Naive B cell (primary cell): ENCODE measurements at regions not wholly inside any gene's neighbourhood (a gene's known extent, or its start where the extent isn't known, plus 50 kb on each side); places are given as distances from the start of the nearest gene placed in this dataset.
A peak's percentile ranks its signal among the peaks of the same experiment; 100 is the strongest.

ENCODE experiments used
- ATAC-seq, 2 donors: fragments of 150-1000 bp; cut with Tn5 transposase; 2 replicates each; pipeline ENCODE4 v1.10.0; 2021; ENCODE audit warnings: low read depth in 2 of 2, mild to moderate bottlenecking in 2 of 2, moderate library complexity in 2 of 2
- DNase-seq: peaks from one replicate; pipeline ENCODE4 v3.0.0; 2022
- H3K27ac Mint-ChIP-seq, 6 donors: one replicate each; pipeline ENCODE4 v1.8.0; 2020 to 2022; ENCODE audit warnings: mild to moderate bottlenecking in 6 of 6, mixed read lengths in 6 of 6, moderate library complexity in 5 of 6, inconsistent platforms in 2 of 6
- H3K27me3 Mint-ChIP-seq, 3 donors: one replicate each; pipeline ENCODE4 v1.8.0; 2021 to 2022; ENCODE audit warnings: mixed read lengths in 3 of 3, mild to moderate bottlenecking in 1 of 3
- H3K36me3 Mint-ChIP-seq, 2 donors: one replicate each; pipeline ENCODE4 v1.8.0; 2020 to 2022; ENCODE audit warnings: mixed read lengths in 2 of 2, inconsistent platforms in 1 of 2, mild to moderate bottlenecking in 1 of 2
- H3K4me1 Mint-ChIP-seq, 3 donors: one replicate each; pipeline ENCODE4 v1.8.0; 2020 to 2022; ENCODE audit warnings: mixed read lengths in 3 of 3, inconsistent platforms in 1 of 3, mild to moderate bottlenecking in 1 of 3, moderate library complexity in 1 of 3
- H3K4me3 Mint-ChIP-seq, 8 donors: one replicate each; pipeline ENCODE4 v1.8.0; 2020 to 2022; ENCODE audit warnings: mild to moderate bottlenecking in 8 of 8, mixed read lengths in 8 of 8, moderate library complexity in 8 of 8, inconsistent platforms in 2 of 8
- H3K9me3 Mint-ChIP-seq, 7 donors: one replicate each; pipeline ENCODE4 v1.8.0; 2020 to 2022; ENCODE audit warnings: mixed read lengths in 7 of 7, mild to moderate bottlenecking in 5 of 7, inconsistent platforms in 2 of 7, moderate library complexity in 1 of 7

GRCh38 chr15:69578252-69578651 lies 125.6 kb downstream of the RPLP1 start:
- Mint-ChIP-seq H3K4me3 (no peak overlapping the region), H3K36me3 (no peaks in the 10 kb centered on the region), H3K27ac (no peak overlapping the region), H3K4me1 (peaks cover under 1 to 13% (median 5%) of the 10 kb centered on the region in 3 donors), H3K9me3 (no peaks in the 10 kb centered on the region), H3K27me3 (peaks cover 5 to 30% (median 26%) of the 10 kb centered on the region in 3 donors)
- ATAC-seq, result no peak
- DNase-seq, result no peak

GRCh38 chr15:69578787-69579583 lies 126.4 kb downstream of the RPLP1 start:
- Mint-ChIP-seq H3K9me3 (no peaks in the 10 kb centered on the region), H3K27ac (peak overlapping the region in 2 of 6 donors; percentile 33 to 67), H3K36me3 (no peaks in the 10 kb centered on the region), H3K27me3 (peaks cover 5 to 30% (median 26%) of the 10 kb centered on the region in 3 donors), H3K4me3 (peak overlapping the region in 1 of 8 donors; percentile 25), H3K4me1 (peaks cover 8 to 20% (median 13%) of the 10 kb centered on the region in 3 donors)
- DNase-seq, result no peak
- ATAC-seq, result no peak

GRCh38 chr15:69579950-69580618 lies 127.5 kb downstream of the RPLP1 start:
- Mint-ChIP-seq H3K36me3 (no peaks in the 10 kb centered on the region), H3K27me3 (peaks cover 5 to 26% (median 25%) of the 10 kb centered on the region in 3 donors), H3K4me3 (no peak overlapping the region), H3K9me3 (no peaks in the 10 kb centered on the region), H3K4me1 (peaks cover 12 to 23% (median 19%) of the 10 kb centered on the region in 3 donors), H3K27ac (peak overlapping the region in 1 of 6 donors; percentile 83)
- DNase-seq (no peak), ATAC-seq (no peak)

- H3K9me3 Mint-ChIP-seq, result no peaks in the 10 kb centered on the region
- H3K4me3 Mint-ChIP-seq, result peak overlapping the region in 7 of 8 donors; percentile 36 to 80 (median 54)
- H3K4me1 Mint-ChIP-seq, result peaks cover 12 to 19% (median 12%) of the 10 kb centered on the region in 3 donors
- peak overlapping the region in 2 of 6 donors; percentile 58 to 73 for H3K27ac Mint-ChIP-seq
- no peaks in the 10 kb centered on the region for H3K36me3 Mint-ChIP-seq
- H3K27me3 Mint-ChIP-seq, result peaks cover 2 to 27% (median 27%) of the 10 kb centered on the region in 3 donors
- peak; percentile 93 to 95 for ATAC-seq
- DNase-seq, result peak; percentile 17
These were observed 131.0 kb downstream of the RPLP1 start for GRCh38 chr15:69583626-69584025.

GRCh38 chr15:69585937-69586336 lies 133.3 kb downstream of the RPLP1 start:
- Mint-ChIP-seq H3K4me1 (peaks cover 12 to 18% (median 12%) of the 10 kb centered on the region in 3 donors), H3K9me3 (no peaks in the 10 kb centered on the region), H3K36me3 (no peaks in the 10 kb centered on the region), H3K27me3 (peaks cover 8 to 30% (median 19%) of the 10 kb centered on the region in 3 donors), H3K4me3 (no peak overlapping the region), H3K27ac (no peak overlapping the region)
- ATAC-seq (no peak), DNase-seq (no peak)

- Mint-ChIP-seq H3K27me3 (peaks cover 12 to 26% (median 15%) of the 10 kb centered on the region in 3 donors), H3K4me3 (no peak overlapping the region), H3K27ac (no peak overlapping the region), H3K4me1 (peaks cover 12 to 14% (median 12%) of the 10 kb centered on the region in 3 donors), H3K9me3 (no peaks in the 10 kb centered on the region), H3K36me3 (no peaks in the 10 kb centered on the region)
- DNase-seq (no peak), ATAC-seq (no peak)
These were observed 134.1 kb downstream of the RPLP1 start for GRCh38 chr15:69586721-69587120.

GRCh38 chr15:69587723-69588426 lies 135.3 kb downstream of the RPLP1 start:
- H3K36me3 Mint-ChIP-seq, result no peaks in the 10 kb centered on the region
- H3K4me3 Mint-ChIP-seq, result no peak overlapping the region
- peaks cover 12 to 26% (median 17%) of the 10 kb centered on the region in 3 donors for H3K27me3 Mint-ChIP-seq
- no peak for ATAC-seq
- no peaks in the 10 kb centered on the region for H3K9me3 Mint-ChIP-seq
- H3K4me1 Mint-ChIP-seq, result peaks cover 12 to 14% (median 12%) of the 10 kb centered on the region in 3 donors
- DNase-seq, result no peak
- no peak overlapping the region for H3K27ac Mint-ChIP-seq

GRCh38 chr15:69590201-69590710 lies 137.6 kb downstream of the RPLP1 start:
- Mint-ChIP-seq H3K4me3 (peak overlapping the region in 1 of 8 donors; percentile 20), H3K4me1 (peaks cover 6 to 7% (median 7%) of the 10 kb centered on the region in 3 donors), H3K27ac (no peak overlapping the region), H3K9me3 (no peaks in the 10 kb centered on the region), H3K27me3 (peaks cover 20 to 37% (median 32%) of the 10 kb centered on the region in 3 donors), H3K36me3 (no peaks in the 10 kb centered on the region)
- DNase-seq (no peak), ATAC-seq (no peak)

GRCh38 chr15:69590932-69591524 lies 138.4 kb downstream of the RPLP1 start:
- Mint-ChIP-seq H3K4me1 (peaks cover 6 to 7% (median 7%) of the 10 kb centered on the region in 3 donors), H3K9me3 (no peaks in the 10 kb centered on the region), H3K4me3 (no peak overlapping the region), H3K27ac (no peak overlapping the region), H3K36me3 (no peaks in the 10 kb centered on the region), H3K27me3 (peaks cover 27 to 43% (median 36%) of the 10 kb centered on the region in 3 donors)
- DNase-seq (no peak), ATAC-seq (no peak)

GRCh38 chr15:69591905-69592508 lies 139.4 kb downstream of the RPLP1 start:
- peaks cover 29 to 46% (median 40%) of the 10 kb centered on the region in 3 donors for H3K27me3 Mint-ChIP-seq
- peaks cover 6 to 7% (median 7%) of the 10 kb centered on the region in 3 donors for H3K4me1 Mint-ChIP-seq
- H3K4me3 Mint-ChIP-seq, result no peak overlapping the region
- H3K27ac Mint-ChIP-seq, result no peak overlapping the region
- ATAC-seq (no peak), DNase-seq (no peak)
- no peaks in the 10 kb centered on the region for H3K9me3 Mint-ChIP-seq
- H3K36me3 Mint-ChIP-seq, result no peaks in the 10 kb centered on the region

GRCh38 chr15:69592954-69593353 lies 140.3 kb downstream of the RPLP1 start:
- DNase-seq, result no peak
- Mint-ChIP-seq H3K27ac (no peak overlapping the region), H3K9me3 (no peaks in the 10 kb centered on the region), H3K36me3 (no peaks in the 10 kb centered on the region), H3K4me3 (peak overlapping the region in 1 of 8 donors; percentile 71), H3K4me1 (peaks cover 6 to 7% (median 7%) of the 10 kb centered on the region in 3 donors), H3K27me3 (peaks cover 33 to 48% (median 42%) of the 10 kb centered on the region in 3 donors)
- no peak for ATAC-seq

GRCh38 chr15:69593488-69593887 lies 140.9 kb downstream of the RPLP1 start:
- no peaks in the 10 kb centered on the region for H3K9me3 Mint-ChIP-seq
- H3K27ac Mint-ChIP-seq, result no peak overlapping the region
- H3K4me3 Mint-ChIP-seq, result no peak overlapping the region
- peaks cover 6 to 7% (median 7%) of the 10 kb centered on the region in 3 donors for H3K4me1 Mint-ChIP-seq
- H3K36me3 Mint-ChIP-seq, result peaks cover 0 to 3% of the 10 kb centered on the region in 2 donors
- ATAC-seq (no peak), DNase-seq (no peak)
- peaks cover 38 to 50% (median 42%) of the 10 kb centered on the region in 3 donors for H3K27me3 Mint-ChIP-seq
